ENCODE measurements at regions not wholly inside any gene's neighbourhood (a gene's known extent, or its start where the extent isn't known, plus 50 kb on each side); places are given as distances from the start of the nearest gene placed in this dataset.

GRCh38 chr22:48503876-48504275 lies 1323.8 kb downstream of the BRD1 start:
- TF ChIP-seq EP300 (IDR thresholded peaks at IDR 0.05) (no peak), POLR2A (IDR thresholded peaks at IDR 0.05) (no peak)
